Lower leg skin (tissue), 3 donors: ENCODE measurements at regions not wholly inside any gene's neighbourhood (a gene's known extent, or its start where the extent isn't known, plus 50 kb on each side); places are given as distances from the start of the nearest gene placed in this dataset.

ENCODE experiments used
- POLR2A ChIP-seq, 2 donors: fragments of 450-650 bp; IDR thresholded peaks; one replicate each; pipeline ENCODE4 v1.6.1; 2016 to 2017; ENCODE audit warnings: antibody characterized with exemption in 2 of 2, mild to moderate bottlenecking in 1 of 2, moderate library complexity in 1 of 2
- TF ChIP-seq, protein P1 (sequence below), 3 donors: fragments of 450-650 bp; IDR thresholded peaks; one replicate each; pipeline ENCODE4 v1.5.1; 2016; ENCODE audit warnings: antibody characterized with exemption in 3 of 3, mild to moderate bottlenecking in 3 of 3, moderate library complexity in 2 of 3

DNA sequence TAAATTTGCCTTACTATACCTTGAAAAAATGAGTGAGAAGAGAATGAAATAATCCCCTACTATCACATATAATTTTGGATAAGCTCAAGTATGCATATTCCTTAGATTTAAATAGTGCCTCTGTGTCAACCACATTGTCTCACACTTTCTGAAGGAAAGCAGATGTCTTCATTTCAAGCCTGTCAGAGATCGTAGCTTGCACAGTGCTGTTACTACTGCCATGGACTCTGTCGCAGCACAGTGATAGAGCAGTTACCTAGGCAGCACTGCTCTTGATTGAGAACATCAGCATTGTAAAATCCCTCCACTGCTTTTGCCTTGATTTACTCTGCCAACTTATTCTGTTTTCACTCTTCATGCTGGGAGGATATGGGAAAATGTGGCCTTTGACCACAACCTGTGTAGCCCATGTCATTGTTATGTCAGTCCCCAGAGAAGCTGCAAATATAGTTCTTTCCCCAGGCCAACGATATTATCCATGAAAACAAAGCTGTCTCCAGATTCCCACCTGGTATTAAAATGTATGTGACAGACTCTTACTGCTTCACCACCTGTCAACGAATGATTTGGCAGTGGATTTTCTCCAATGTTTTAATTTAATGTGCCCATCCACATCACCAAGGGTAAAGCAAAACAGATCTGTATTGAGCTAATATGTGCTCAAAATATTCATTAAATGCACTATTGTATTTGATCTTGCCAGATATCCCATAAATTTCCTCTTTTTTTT lies 675.7 kb downstream of the METTL4 start:
- no peak for TF ChIP-seq POLR2A (IDR thresholded peaks at IDR 0.05)
- TF ChIP-seq, protein P1, sequence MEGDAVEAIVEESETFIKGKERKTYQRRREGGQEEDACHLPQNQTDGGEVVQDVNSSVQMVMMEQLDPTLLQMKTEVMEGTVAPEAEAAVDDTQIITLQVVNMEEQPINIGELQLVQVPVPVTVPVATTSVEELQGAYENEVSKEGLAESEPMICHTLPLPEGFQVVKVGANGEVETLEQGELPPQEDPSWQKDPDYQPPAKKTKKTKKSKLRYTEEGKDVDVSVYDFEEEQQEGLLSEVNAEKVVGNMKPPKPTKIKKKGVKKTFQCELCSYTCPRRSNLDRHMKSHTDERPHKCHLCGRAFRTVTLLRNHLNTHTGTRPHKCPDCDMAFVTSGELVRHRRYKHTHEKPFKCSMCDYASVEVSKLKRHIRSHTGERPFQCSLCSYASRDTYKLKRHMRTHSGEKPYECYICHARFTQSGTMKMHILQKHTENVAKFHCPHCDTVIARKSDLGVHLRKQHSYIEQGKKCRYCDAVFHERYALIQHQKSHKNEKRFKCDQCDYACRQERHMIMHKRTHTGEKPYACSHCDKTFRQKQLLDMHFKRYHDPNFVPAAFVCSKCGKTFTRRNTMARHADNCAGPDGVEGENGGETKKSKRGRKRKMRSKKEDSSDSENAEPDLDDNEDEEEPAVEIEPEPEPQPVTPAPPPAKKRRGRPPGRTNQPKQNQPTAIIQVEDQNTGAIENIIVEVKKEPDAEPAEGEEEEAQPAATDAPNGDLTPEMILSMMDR (IDR thresholded peaks at IDR 0.05), result no peak
